HG03558 (cell line): ENCODE measurements at regions not wholly inside any gene's neighbourhood (a gene's known extent, or its start where the extent isn't known, plus 50 kb on each side); places are given as distances from the start of the nearest gene placed in this dataset.
"Not testable (repeated sequence)": the region's sequence is repeated elsewhere in the genome, so short reads cannot be mapped to it uniquely, and the experiment has no call there.

Source experiments
- ATAC-seq: cut with Tn5 transposase; IDR thresholded peaks from one replicate; pipeline ENCODE4 v1.9.1; 2021; ENCODE audit warnings: moderate number of reproducible peaks; ENCODE audit not compliant: unreplicated experiment; ENCODE audit errors: extremely low read depth

GRCh38 chr19:28554321-28555091 lies 658.4 kb downstream of the UQCRFS1 start:
- no peak for ATAC-seq

GRCh38 chr19:28553764-28554163 lies 659.2 kb downstream of the UQCRFS1 start:
- ATAC-seq: no peak

- ATAC-seq: no peak
Measured at GRCh38 chr19:28553005-28553404, 659.9 kb downstream of the UQCRFS1 start.

- no peak for ATAC-seq
Measured at GRCh38 chr19:28549680-28550277, 663.2 kb downstream of the UQCRFS1 start.

GRCh38 chr19:28546148-28546685 lies 666.7 kb downstream of the UQCRFS1 start:
- ATAC-seq: no peak

- ATAC-seq: not testable (repeated sequence)
Measured at GRCh38 chr19:28545397-28545796, 667.6 kb downstream of the UQCRFS1 start.

GRCh38 chr19:28544451-28545261 lies 668.3 kb downstream of the UQCRFS1 start:
- no peak for ATAC-seq

- ATAC-seq: no peak
Measured at GRCh38 chr19:28543244-28543776, 669.6 kb downstream of the UQCRFS1 start.

GRCh38 chr19:28542394-28543243 lies 670.3 kb downstream of the UQCRFS1 start:
- no peak for ATAC-seq

GRCh38 chr19:28541602-28542393 lies 671.2 kb downstream of the UQCRFS1 start:
- no peak for ATAC-seq

GRCh38 chr19:28541029-28541428 lies 671.9 kb downstream of the UQCRFS1 start:
- no peak for ATAC-seq

- not testable (repeated sequence) for ATAC-seq
Measured at GRCh38 chr19:28540385-28540784, 672.6 kb downstream of the UQCRFS1 start.

- no peak for ATAC-seq
Measured at GRCh38 chr19:28539759-28540158, 673.2 kb downstream of the UQCRFS1 start.

- ATAC-seq: not testable (repeated sequence)
Measured at GRCh38 chr19:28538579-28538978, 674.4 kb downstream of the UQCRFS1 start.

- no peak for ATAC-seq
Measured at GRCh38 chr19:28537896-28538295, 675.1 kb downstream of the UQCRFS1 start.

- no peak for ATAC-seq
Measured at GRCh38 chr19:28537079-28537478, 675.9 kb downstream of the UQCRFS1 start.

GRCh38 chr19:28535352-28535775 lies 677.6 kb downstream of the UQCRFS1 start:
- ATAC-seq: no peak

- ATAC-seq: no peak
Measured at GRCh38 chr19:28534766-28535351, 678.1 kb downstream of the UQCRFS1 start.
